GM13976 (cell line): ENCODE measurements at regions not wholly inside any gene's neighbourhood (a gene's known extent, or its start where the extent isn't known, plus 50 kb on each side); places are given as distances from the start of the nearest gene placed in this dataset.
A peak's percentile ranks its signal among the peaks of the same experiment; 100 is the strongest.

Experiments used
- DNase-seq: peaks from one replicate; pipeline ENCODE4 v3.0.0; 2012; ENCODE audit warnings: low spot score
- in situ Hi-C: fragments of 300-500 bp; cut with MboI; formaldehyde crosslinking; loops from one replicate; pipeline ENCODE4 v1.12.0; 2022; ENCODE audit warnings: low sequenced_read_pairs, mixed read lengths, inconsistent platforms; ENCODE audit not compliant: unreplicated experiment
- TF ChIP-seq, protein P1 (sequence below): IDR thresholded peaks from 2 replicates; pipeline ENCODE4 v1.5.1; 2012; ENCODE audit warnings: borderline replicate concordance, mild to moderate bottlenecking; ENCODE audit not compliant: insufficient read depth; ENCODE audit errors: extremely low read depth, missing control alignments, control extremely low read depth

GRCh38 chr2:79235135-79235534 lies 75.6 kb upstream of the REG3A start:
- in situ Hi-C loops: no loop called here
- DNase-seq: no peak
- TF ChIP-seq, protein P1, sequence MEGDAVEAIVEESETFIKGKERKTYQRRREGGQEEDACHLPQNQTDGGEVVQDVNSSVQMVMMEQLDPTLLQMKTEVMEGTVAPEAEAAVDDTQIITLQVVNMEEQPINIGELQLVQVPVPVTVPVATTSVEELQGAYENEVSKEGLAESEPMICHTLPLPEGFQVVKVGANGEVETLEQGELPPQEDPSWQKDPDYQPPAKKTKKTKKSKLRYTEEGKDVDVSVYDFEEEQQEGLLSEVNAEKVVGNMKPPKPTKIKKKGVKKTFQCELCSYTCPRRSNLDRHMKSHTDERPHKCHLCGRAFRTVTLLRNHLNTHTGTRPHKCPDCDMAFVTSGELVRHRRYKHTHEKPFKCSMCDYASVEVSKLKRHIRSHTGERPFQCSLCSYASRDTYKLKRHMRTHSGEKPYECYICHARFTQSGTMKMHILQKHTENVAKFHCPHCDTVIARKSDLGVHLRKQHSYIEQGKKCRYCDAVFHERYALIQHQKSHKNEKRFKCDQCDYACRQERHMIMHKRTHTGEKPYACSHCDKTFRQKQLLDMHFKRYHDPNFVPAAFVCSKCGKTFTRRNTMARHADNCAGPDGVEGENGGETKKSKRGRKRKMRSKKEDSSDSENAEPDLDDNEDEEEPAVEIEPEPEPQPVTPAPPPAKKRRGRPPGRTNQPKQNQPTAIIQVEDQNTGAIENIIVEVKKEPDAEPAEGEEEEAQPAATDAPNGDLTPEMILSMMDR: no peak

GRCh38 chr2:79223539-79223938 lies 64.0 kb upstream of the REG3A start:
- TF ChIP-seq, protein P1: no peak
- in situ Hi-C loops: no loop called here
- no peak for DNase-seq

DNA sequence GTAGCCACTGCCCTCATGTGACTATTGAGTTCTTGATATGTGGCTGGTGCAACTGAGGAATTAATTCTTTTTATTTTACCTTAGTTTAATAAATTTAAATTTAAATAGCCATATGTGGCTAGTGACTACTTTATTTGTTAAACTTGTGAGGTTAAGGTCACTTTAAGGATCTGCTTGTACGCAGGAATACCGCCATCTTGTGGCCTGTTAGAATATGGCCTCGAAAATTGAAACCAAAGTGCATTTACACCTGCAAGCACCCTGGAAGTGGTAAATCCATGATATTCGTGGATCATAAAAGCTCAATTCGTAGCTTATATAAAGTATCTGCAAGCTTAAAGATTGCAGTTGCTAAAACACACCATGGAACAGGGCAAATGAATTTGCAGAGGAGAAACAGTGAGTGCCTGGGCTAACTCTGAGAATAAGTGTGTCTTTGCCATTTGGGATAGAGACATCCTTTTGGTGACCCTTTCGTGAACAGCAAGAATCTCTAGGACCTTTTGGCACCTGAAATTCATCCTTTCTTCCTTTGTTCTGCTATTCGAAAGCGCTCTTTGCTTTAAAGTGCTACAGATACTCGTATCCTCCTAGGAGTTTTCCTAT lies 59.9 kb upstream of the REG3A start:
- TF ChIP-seq, protein P1: peak; percentile 69
- in situ Hi-C loops: no loop called here
- DNase-seq: peak; percentile 42

- DNase-seq: no peak
- TF ChIP-seq, protein P1: no peak
- in situ Hi-C loops: no loop called here
These were observed 50.8 kb upstream of the REG3A start for GRCh38 chr2:79210274-79210917.
